ENCODE measurements at regions not wholly inside any gene's neighbourhood (a gene's known extent, or its start where the extent isn't known, plus 50 kb on each side); places are given as distances from the start of the nearest gene placed in this dataset.

DNA sequence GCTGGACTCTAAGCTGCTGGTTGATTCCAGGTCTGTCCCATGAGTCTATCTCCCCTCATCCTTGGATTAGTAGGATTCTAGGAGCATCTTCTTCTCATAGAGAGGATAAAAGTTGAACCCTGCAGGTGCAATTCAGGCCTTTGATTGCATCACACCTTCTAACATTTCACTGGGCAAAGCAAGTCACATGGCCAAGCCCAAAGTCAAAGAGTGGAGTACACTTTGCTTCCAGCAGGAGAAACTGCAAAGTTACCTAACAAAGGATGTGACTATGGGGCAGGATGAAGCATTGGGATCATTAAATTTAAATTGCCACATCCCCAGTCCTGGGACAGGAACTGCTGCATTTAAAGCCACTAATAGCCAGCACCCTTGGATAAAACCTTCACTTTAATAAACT is 51.0 kb upstream of the EGFLAM start:
- no peak for DNase-seq (ENCODE audit: low read depth)

DNA sequence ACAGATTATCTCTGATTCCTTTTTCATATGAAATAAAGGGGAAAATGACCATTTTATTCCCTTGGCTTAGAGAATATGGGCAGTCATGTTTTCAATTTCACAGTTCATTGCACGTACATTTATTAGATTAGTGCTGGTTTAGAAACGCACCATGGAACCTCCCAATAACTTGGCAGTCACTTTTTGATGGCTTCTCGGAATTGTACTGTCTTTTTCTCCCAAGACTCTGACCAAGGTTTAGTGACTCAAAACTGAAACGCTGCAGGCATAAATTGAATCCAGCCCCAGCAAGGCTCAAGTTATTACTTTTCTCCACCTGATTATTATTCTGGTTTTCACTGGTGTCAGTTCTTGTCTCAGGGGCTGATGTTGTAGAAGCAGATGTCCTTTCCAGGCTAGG is 55.6 kb upstream of the EGFLAM start:
- no peak for DNase-seq (ENCODE audit: low read depth)

DNA sequence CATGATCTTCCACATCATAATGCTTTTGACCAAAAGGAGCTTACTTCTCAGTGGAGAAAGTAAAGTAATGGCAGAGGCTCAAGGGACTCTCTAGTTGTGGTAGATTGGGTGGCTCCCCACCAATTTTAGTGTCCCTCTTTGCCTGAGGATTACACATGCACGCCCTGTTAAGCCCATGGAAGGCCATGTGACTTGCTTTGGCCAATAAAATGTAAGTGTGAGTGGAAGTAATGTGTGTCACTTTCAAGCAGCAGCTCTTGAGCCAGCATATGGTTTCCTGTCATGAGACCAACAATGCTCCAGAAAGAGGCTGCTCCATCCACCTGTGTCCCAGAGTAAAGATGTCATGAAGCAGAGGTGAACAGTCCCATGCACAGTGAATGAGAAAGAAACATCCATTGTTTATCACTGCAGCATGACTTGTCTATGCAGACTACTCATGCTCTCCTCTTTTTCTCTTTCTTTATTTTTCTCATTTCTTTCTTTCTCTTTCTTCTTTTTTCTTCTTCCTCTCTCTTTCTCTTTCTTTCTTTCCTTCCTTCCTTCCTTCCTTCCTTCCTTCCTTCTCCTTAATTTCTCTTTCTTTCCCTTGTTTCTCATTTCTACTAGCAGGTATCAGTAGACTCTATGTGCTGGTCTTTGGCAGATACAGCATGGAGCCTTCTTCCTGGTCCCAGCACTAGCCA is 57.3 kb upstream of the EGFLAM start:
- DNase-seq (ENCODE audit: low read depth): no peak

DNA sequence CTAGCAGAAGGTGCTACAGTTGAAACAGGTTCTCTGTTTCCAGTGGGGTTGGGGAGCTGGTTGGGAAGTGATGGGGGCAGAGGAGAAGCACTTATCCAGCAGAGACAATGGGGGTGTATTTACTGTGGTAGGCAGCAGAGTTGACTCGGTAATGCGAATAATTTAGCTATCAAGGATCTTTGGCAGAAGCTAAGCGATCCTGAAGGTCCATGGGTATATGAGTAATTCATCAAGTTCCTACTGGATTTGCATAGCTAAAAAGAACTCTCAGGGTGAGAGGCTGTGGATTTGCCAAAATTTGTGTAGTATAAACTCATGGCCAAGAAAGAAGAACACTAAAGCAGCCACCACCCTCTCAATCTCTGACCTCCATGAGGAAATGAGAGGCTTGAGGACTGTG is 61.2 kb upstream of the EGFLAM start:
- DNase-seq (ENCODE audit: low read depth): no peak

DNA sequence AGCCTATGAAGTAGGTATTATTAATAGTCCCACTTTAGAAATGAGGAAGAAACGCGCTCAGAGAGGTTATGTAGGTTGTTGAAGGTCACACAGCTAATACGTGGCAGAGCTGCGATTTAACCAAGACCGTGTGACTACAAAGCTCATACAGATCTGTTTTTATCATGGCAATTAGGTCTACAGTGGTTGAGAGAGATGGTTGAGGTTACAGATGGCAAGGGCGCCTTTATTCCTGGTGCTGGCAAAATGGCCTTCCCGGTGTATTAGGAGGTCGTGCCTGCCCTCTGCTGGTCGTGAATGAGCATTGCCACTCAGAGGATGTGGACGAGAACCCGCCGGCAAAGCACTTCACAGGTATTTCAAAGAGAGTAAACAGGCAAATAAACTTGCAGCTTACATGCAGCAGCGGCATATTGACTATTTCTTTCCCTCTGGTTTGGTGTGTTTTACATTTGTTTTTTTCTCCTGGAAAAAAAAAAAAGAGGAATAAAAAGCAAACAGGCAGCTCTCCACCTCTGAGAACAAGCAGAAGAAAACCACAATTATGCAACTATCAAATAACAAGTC is 65.3 kb upstream of the EGFLAM start:
- peak; percentile 69 for DNase-seq (ENCODE audit: low read depth)

DNA sequence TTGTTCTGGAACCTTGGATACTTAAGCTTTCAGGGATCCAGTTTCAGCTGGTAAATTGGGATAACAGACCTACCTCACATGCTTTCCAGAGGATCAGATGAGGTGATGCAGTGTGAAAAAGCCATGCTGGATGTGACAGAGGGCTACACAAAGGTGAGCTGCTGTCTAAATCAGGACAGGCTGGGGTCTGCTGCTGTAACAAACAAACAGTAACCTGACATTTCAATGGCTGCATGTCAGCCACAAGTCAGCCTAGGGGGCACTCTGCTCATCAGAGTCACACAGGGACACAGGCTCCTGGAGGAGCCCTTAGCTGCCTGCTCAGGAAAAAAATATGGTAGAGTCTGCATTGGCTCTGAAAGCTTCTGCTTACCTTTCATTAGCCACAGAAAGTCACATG is 66.7 kb upstream of the EGFLAM start:
- no peak for DNase-seq (ENCODE audit: low read depth)

DNA sequence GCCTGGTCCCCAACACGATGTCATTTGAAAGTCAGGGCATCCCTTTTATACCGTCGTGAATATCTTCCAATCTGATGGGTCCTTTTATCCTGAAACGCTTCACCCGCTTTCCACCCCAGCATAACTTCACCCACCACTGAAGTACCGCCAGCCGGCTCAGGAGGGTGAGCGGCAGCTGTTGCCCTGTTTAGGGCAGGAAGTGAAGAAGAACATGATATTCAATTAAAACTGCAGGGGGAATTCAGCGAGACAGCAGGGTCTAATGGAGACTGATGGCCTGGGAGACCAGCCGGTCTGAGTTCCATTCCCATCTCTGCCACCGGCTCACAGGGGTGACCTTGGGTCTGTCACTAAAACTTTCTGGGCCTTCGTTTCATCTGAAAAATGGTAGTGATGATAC is 68.2 kb upstream of the EGFLAM start:
- DNase-seq (ENCODE audit: low read depth): no peak

DNA sequence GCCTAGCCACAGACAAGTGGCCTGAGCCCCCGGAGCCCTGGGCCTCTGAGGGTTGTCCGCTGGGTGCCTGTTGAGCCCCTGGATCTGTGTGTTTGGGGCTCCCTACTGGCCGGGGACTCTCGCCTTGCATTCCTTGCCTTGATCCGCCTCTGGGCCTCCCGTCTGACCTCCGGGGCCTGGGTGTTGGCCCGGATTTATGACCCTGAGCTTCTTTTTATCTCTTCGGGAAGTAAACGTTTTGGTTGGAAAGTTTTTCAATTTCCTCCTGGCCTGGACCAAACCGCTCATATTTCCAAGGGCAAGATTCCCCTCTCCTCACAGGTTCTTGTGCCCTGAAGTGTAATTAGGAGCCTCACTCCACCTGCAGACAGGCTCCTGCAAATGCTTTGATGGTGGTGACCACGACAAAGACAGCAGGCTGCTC is 69.3 kb upstream of the EGFLAM start:
- DNase-seq (ENCODE audit: low read depth): no peak

DNA sequence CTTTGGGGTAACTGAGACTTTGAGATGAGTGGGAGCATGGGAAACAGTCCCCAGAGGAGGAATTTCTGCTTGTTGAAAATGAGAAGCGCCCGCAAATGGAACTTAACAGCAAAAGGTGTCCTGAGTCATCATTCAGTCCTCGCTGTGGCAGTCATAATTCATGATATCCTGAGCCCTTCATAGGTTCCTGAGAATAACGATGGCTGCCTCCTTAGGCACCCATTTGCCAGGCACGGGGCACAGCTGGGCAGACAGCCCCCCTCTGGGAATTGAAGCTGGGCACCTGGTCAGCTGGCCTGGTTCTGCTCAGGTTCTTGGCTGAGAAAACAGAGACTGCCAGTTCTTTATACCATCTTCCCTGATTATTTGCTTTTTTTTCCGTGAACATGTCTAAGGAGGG is 69.8 kb upstream of the EGFLAM start:
- no peak for DNase-seq (ENCODE audit: low read depth)

DNA sequence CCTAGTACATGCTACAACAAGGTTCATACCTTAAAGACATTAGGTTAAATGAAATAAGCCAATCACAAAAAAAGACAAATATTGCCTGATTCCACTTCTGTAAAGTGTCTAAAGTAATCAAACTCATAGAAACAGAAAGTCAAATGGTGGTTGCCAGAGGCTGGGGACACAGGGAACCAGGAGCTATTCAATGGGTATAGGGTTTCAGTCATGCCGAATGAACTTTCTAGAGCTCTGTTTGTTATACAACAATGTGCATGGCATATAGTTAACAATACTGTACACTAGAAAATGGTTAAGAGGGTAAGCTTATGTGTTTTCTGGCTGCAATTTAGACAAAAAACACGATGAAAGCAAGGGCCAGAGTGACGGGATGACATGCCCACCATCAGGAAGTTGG is 70.8 kb upstream of the EGFLAM start:
- DNase-seq (ENCODE audit: low read depth): no peak

DNA sequence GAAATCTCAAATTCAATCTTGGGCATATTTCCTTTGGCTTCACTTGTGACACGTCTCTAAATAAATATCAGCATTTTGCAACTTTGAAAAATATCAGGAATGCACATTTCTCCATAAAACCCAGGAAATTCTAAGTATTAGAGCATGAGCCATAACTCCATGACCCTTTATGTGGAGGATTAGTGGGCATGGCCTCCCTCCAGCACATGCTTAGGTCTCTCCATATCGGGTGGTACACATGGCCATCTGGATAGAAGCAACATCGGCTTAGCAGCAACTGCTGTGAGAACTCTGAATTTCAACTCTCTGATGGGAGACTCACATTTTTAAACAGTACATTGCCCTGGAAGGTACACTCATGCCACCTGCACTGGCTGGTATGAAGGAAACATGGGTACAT is 73.7 kb upstream of the EGFLAM start:
- DNase-seq (ENCODE audit: low read depth): no peak

DNA sequence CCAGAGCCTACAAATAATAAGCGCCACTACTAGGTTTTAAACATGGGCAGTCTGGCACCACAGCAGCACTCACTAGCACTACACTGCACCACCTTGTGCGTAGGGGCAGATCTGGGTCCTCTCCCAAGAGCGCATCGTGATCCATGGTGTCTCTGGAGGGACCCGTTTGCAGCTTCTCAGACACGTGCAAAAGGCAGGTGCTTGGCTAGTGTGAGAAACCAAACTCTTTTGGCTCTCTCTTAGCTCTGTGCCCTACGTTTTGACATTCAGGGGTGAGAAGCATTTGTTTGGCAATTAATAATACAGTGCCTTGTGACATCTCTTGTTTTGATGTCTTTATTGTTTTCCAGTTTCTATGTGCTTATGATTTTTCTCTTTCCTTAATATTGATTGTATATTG is 75.4 kb upstream of the EGFLAM start:
- DNase-seq (ENCODE audit: low read depth): no peak

DNA sequence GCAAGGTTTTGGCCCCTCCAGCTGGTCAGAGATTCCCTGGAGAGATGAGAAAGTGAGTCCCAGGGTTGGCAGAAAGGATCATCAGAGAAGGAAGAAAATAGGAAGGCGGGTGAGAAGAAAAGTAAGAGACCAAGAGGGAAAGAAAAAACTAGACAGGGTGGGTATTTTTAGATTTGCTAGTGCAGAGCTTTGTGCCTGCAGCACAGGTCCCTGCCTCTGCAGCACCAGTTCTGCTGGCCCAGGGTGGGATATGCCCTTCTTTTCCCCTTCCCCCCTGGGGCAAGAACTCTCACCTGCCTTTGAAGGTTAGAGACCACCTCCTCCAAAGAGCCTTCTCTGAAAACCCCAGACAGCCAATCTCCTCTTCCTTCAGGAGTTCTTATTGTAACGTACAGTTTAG is 90.3 kb upstream of the EGFLAM start:
- DNase-seq (ENCODE audit: low read depth): no peak

DNA sequence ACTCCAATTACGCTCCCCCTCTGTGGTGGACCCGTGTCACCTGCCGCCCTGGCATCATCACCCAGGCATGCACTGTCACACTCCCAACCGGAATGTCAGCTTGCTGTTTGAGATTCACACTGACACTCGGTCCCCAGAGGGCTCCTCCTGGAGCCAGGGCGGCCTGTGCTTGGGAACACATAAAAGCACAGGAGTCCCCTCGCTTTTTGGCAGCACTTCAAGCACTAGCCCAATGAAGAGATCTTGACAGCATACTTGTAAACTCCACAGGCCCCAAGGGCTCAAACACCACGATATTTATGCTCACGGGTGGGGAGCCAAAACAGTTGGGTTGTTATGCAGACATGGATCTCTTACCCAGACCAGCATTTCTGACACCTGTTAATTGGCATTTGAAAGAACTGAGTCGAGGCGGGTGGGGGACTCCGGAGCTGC is 90.8 kb upstream of the EGFLAM start:
- DNase-seq (ENCODE audit: low read depth): no peak

DNA sequence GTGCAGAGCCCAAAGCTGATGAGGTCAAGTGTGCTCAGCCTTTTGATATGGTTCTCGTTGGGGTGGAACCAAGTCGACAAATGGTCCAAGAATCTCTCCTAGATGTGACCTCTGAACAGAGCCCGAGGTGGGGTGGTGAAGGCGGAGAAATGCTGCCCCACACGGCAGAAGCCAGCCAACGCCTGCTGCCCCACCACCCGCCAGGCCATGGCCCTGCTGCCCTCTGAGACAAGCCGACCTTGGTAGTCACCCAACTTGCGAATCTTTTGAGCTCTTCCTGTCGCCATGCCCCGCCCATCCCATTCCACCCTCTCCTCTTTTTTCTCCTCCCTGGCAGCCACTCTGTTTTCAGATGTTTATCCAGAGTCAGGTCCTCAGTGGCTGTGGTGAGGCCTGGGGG is 91.5 kb upstream of the EGFLAM start:
- no peak for DNase-seq (ENCODE audit: low read depth)

DNA sequence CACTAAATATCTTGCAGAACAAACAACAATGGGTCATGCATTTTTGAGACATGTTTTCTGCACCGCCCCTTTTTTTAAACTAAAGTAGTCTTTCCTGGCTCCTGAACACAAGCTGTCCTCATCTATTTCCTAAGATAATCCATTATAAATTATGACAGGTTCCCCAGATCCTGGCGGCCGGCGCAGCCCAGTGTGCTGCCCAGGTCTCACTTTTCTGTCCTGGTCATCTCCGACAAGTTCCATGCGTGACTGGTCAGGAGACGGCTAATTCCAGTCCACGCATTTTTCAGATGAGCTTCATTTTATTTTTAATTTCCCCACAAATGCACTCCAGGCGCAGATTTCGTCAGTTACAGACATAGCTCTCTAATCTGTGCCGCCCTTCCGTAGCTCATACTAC is 92.9 kb upstream of the EGFLAM start:
- no peak for DNase-seq (ENCODE audit: low read depth)

DNA sequence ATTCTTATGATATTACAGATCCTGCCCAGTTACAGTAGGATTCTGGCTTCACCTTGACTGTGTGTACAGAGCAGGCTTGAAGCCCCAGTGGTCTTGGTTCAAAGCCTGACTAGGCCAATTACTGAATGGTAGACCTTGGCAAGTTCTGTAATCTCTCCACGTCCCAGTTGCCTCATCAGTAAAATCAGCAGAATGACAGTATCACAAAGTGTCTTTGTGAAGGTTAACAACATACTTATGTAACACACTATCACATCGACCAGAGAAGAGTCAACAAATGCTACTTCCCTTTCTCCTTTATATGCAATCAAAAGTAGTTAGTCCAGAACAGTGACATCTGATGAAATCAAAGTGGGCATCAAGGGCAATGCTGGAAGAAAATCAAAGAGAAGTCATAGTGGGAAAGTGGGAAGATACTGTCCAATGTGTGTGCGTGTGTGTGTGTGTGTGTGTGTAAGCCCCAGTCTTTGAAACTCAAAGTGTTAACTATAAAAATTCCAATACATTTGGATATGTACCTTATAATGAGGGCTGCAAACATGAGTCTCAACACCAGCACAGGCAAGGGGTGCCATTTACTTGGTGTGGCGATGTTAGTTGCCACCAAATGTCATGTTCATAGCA is 93.5 kb upstream of the EGFLAM start:
- no peak for DNase-seq (ENCODE audit: low read depth)

DNA sequence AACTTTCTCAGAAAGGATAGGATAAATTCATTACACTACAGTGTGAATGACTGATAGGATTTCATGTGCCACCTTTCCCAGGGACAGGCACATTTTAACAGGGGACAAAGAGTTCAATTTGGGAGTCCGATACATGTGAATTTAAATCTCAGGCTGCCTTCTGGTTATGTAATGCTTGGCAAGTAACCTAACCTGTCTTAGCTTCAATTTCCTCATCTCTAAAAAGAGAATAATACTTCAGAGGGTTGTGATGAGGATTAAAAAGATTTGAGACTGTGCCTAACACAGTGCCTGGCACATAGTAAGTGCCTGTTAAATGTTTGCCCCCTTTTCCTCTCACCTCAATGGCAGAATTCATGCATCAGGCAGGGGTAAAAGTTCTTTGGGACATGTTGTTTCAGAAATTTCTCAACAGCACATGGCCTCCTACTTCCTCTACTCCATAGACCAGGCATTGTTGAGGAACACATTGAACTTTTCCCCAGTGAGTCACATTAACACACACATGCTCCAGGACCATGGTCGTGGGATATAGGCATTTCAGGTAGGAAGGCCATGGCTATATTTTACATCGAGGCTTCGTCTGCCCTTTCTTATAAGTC is 94.6 kb upstream of the EGFLAM start:
- DNase-seq (ENCODE audit: low read depth): no peak

DNA sequence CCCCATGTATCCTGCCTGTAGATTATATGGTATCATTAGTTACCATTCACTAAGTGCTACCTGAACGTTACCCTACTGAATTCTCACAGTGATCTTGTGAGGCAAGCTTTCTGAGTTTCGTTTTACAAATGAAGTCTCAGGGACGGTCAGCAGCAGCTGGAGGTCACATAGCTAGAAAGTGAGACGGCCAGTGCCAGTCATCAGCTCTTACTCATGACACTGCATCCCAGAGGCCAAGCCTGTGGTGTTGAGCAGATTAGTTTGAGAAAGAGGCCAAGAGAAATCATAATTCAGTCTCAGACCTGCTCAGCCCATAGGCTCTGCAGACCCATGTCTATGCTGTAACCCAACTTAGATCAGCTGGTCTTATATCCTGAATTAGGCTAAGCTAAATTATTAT is 95.7 kb upstream of the EGFLAM start:
- DNase-seq (ENCODE audit: low read depth): no peak

DNA sequence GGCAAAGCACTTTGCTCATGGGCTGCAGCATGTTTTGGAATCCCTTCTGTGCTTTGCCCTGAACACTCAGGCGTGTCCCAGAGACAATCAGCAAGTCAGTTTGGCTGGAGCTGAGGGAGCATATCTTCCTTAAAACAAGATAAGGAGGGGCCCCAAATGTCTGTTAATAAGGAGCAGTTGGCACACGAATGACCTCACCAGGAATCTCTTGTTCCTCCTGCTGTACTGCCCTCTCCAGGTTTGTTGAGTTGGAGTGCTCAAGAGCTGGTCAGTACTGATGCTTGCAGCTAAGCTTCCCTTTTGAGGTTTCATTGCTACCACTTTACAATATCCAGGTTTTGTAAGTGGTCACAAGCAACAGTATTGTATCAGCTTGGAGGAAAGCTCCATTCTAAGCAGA is 101.3 kb upstream of the EGFLAM start:
- DNase-seq (ENCODE audit: low read depth): peak; percentile 1

DNA sequence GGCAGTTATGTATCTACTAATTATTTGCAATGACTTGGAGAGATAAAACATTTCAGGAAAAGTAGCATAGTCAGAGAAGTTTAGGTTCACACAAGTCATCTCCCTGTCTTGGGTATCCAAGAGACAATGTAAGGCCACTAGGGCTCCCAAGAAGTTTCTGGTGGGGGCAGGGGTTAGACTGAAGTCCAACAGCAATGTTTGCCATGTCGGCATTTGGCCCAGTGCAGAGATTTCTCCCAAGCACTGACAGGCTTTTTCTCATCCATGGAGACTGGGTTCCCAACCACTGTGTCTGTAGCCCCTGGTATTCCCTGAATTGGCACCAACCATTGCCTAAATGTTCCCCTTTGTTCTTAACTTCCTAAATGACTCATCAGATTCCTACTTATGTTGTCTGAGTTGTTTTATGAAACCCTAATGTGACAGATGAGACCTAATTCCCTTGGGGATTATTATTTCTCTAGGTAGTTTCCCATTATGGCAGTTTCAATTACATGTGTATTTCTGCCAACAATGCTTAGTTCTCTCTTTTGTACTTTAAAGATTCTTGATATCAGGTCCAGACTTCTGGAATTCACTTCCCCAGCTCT is 103.6 kb upstream of the EGFLAM start:
- DNase-seq (ENCODE audit: low read depth): no peak

DNA sequence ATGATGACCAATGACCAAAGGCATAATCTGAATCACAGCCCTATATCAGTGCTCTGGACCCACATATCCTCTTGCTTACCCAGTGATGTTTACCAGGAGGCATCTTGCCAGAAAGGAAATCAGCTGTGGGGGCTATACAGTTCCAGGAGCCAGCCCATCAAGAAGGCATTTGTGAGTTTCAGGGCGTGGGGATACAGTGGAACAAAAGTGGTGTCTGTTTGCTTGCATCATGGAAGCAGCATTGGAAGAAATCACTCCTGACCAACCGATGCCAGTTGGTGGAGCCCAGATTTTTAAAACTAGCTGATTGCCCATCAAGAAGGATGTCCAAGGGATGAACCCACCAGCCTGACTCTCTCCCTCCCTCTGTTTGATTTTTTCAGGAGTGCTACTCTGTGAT is 106.5 kb upstream of the EGFLAM start:
- no peak for DNase-seq (ENCODE audit: low read depth)

DNA sequence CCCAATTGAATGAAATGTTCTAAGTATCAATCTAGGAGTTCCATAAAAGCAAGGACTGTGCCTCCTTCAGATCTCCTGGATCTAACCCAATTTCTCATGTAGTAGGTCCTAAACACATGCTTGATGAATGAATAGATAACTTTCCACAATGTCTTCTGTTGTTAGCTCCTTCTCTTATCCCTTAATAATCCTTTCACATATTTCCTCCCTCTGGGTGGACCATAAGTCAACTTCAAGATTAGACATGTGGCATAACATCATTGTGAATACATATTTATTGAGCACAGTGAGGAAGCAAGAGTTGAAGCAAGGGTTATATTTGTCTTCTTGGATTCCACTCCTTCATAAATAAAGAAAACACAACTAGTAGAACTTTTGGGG is 108.6 kb upstream of the EGFLAM start:
- no peak for DNase-seq (ENCODE audit: low read depth)

Measured in EH (cell line).